GM23338 (cell line): ENCODE measurements at regions not wholly inside any gene's neighbourhood (a gene's known extent, or its start where the extent isn't known, plus 50 kb on each side); places are given as distances from the start of the nearest gene placed in this dataset.

ENCODE experiments used
- CREB1 ChIP-seq: fragments of 250-450 bp; sonication (Bioruptor Pico); IDR thresholded peaks from 2 replicates; pipeline ENCODE4 v1.5.0; 2020; ENCODE audit warnings: low read depth, mild to moderate bottlenecking, moderate library complexity
- CTCF ChIP-seq, 2 experiments: fragments of 200-600 bp in 1 of 2; sonication (generic) in 1 of 2; conservative IDR thresholded peaks; 2 replicates each; pipeline versions ENCODE4 v1.5.1 to v1.6.1; 2016 to 2017; ENCODE audit warnings: antibody characterized with exemption in 2 of 2, low read depth in 2 of 2, mild to moderate bottlenecking in 2 of 2, moderate library complexity in 1 of 2
- EZH2 ChIP-seq: fragments of 200-600 bp; sonication (generic); IDR thresholded peaks from one replicate; pipeline ENCODE4 v1.8.0; 2017; ENCODE audit warnings: antibody characterized with exemption, mild to moderate bottlenecking, low read depth; ENCODE audit not compliant: unreplicated experiment
- EZH2phosphoT487 ChIP-seq: fragments of 200-600 bp; sonication (generic); IDR thresholded peaks from one replicate; pipeline ENCODE4 v1.8.1; 2018; ENCODE audit warnings: antibody characterized with exemption; ENCODE audit not compliant: unreplicated experiment
- POLR2AphosphoS5 ChIP-seq: IDR thresholded peaks from 2 replicates; pipeline ENCODE4 v1.6.1; 2016; ENCODE audit warnings: antibody characterized with exemption, low read depth
- STAT1 ChIP-seq: IDR thresholded peaks from one replicate; pipeline ENCODE4 v1.6.1; 2016; ENCODE audit warnings: antibody characterized with exemption; ENCODE audit not compliant: unreplicated experiment
- TF ChIP-seq, protein P1 (sequence below): IDR thresholded peaks from 2 replicates; pipeline ENCODE4 v1.6.1; 2016; ENCODE audit warnings: antibody characterized with exemption
- TF ChIP-seq, protein P2 (sequence below): IDR thresholded peaks from one replicate; pipeline ENCODE4 v1.6.1; 2018; ENCODE audit warnings: antibody characterized with exemption; ENCODE audit not compliant: unreplicated experiment

- TF ChIP-seq CTCF (conservative IDR thresholded peaks at IDR 0.05; ENCODE audit: low read depth in 2 of 2) (no peak), POLR2AphosphoS5 (no peak), EZH2phosphoT487 (no peak), CREB1 (CRISPR knock-in tag) (no peak), EZH2 (no peak), STAT1 (no peak)
- TF ChIP-seq, protein P1, sequence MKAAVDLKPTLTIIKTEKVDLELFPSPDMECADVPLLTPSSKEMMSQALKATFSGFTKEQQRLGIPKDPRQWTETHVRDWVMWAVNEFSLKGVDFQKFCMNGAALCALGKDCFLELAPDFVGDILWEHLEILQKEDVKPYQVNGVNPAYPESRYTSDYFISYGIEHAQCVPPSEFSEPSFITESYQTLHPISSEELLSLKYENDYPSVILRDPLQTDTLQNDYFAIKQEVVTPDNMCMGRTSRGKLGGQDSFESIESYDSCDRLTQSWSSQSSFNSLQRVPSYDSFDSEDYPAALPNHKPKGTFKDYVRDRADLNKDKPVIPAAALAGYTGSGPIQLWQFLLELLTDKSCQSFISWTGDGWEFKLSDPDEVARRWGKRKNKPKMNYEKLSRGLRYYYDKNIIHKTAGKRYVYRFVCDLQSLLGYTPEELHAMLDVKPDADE: no peak
- TF ChIP-seq, protein P2, sequence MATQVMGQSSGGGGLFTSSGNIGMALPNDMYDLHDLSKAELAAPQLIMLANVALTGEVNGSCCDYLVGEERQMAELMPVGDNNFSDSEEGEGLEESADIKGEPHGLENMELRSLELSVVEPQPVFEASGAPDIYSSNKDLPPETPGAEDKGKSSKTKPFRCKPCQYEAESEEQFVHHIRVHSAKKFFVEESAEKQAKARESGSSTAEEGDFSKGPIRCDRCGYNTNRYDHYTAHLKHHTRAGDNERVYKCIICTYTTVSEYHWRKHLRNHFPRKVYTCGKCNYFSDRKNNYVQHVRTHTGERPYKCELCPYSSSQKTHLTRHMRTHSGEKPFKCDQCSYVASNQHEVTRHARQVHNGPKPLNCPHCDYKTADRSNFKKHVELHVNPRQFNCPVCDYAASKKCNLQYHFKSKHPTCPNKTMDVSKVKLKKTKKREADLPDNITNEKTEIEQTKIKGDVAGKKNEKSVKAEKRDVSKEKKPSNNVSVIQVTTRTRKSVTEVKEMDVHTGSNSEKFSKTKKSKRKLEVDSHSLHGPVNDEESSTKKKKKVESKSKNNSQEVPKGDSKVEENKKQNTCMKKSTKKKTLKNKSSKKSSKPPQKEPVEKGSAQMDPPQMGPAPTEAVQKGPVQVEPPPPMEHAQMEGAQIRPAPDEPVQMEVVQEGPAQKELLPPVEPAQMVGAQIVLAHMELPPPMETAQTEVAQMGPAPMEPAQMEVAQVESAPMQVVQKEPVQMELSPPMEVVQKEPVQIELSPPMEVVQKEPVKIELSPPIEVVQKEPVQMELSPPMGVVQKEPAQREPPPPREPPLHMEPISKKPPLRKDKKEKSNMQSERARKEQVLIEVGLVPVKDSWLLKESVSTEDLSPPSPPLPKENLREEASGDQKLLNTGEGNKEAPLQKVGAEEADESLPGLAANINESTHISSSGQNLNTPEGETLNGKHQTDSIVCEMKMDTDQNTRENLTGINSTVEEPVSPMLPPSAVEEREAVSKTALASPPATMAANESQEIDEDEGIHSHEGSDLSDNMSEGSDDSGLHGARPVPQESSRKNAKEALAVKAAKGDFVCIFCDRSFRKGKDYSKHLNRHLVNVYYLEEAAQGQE: no peak
Measured at GRCh38 chr3:124576565-124577493, 153.4 kb upstream of the UMPS start.
